Subcutaneous abdominal adipose tissue (tissue), 5 donors: ENCODE measurements at regions not wholly inside any gene's neighbourhood (a gene's known extent, or its start where the extent isn't known, plus 50 kb on each side); places are given as distances from the start of the nearest gene placed in this dataset.

ENCODE experiments used
- H3K27ac ChIP-seq: one replicate; pipeline ENCODE4 v1.7.0; 2013; ENCODE audit warnings: low read depth, mild to moderate bottlenecking, inconsistent platforms, low read length, moderate library complexity
- H3K27me3 ChIP-seq, 5 donors: one replicate each; pipeline ENCODE4 v1.7.0; 2013; ENCODE audit warnings: low read length in 5 of 5, inconsistent platforms in 1 of 5; ENCODE audit not compliant: control insufficient read depth in 5 of 5, insufficient read depth in 4 of 5
- H3K36me3 ChIP-seq, 5 donors: one replicate each; pipeline ENCODE4 v1.7.0; 2013; ENCODE audit warnings: low read length in 5 of 5; ENCODE audit not compliant: control insufficient read depth in 5 of 5, insufficient read depth in 5 of 5
- H3K4me1 ChIP-seq, 5 donors: one replicate each; pipeline ENCODE4 v1.7.0; 2013; ENCODE audit warnings: low read length in 5 of 5, mild to moderate bottlenecking in 3 of 5, moderate library complexity in 1 of 5; ENCODE audit not compliant: control insufficient read depth in 5 of 5, insufficient read depth in 5 of 5
- H3K4me3 ChIP-seq, 5 donors: one replicate each; pipeline ENCODE4 v1.7.0; 2013; ENCODE audit warnings: low read length in 5 of 5, low read depth in 1 of 5
- H3K9ac ChIP-seq, 5 donors: one replicate each; pipeline ENCODE4 v1.7.0; 2013; ENCODE audit warnings: low read length in 5 of 5, mild to moderate bottlenecking in 4 of 5, moderate library complexity in 3 of 5
- H3K9me3 ChIP-seq, 5 donors: one replicate each; pipeline ENCODE4 v1.7.0; 2013; ENCODE audit warnings: low read length in 5 of 5; ENCODE audit not compliant: control insufficient read depth in 5 of 5
- donor health status: healthy.
- donor health status: healthy.
- donor health status: healthy.
- donor health status: healthy.
- donor health status: healthy.

DNA sequence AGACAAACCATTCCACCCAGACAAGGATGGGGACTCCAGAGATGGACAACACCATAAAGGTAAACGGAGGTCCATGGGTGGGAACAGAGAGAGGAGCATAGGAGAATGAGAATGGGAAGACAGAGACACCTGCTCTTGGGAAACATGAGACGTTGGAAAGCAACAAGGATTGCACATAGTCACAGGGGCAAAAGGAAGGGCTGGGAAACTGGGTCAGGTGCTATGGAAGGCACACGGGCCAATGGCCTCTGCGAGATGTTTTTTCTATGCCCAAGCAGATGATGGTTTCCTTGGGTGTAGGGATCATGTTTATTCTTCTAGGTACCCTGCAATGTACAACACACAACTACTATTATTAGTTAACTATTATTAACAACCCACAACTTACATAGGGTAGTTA is 143.6 kb upstream of the AGAP1 start:
- H3K9ac ChIP-seq = no peak overlapping the region
- H3K9me3 ChIP-seq = no peaks in the 10 kb centered on the region
- H3K4me1 ChIP-seq = no peaks in the 10 kb centered on the region
- no peaks in the 10 kb centered on the region for H3K36me3 ChIP-seq
- no peak overlapping the region for H3K4me3 ChIP-seq
- H3K27ac ChIP-seq = no peak overlapping the region
- H3K27me3 ChIP-seq = peaks cover 0 to 7% (median 4%) of the 10 kb centered on the region in 5 donors

GRCh38 chr2:235352541-235352940 is 141.3 kb upstream of the AGAP1 start:
- no peaks in the 10 kb centered on the region for H3K36me3 ChIP-seq
- H3K4me3 ChIP-seq = no peak overlapping the region
- no peaks in the 10 kb centered on the region for H3K4me1 ChIP-seq
- H3K9ac ChIP-seq = no peak overlapping the region
- no peaks in the 10 kb centered on the region for H3K9me3 ChIP-seq
- H3K27ac ChIP-seq = no peak overlapping the region
- peaks cover 0 to 7% (median 4%) of the 10 kb centered on the region in 5 donors for H3K27me3 ChIP-seq

DNA sequence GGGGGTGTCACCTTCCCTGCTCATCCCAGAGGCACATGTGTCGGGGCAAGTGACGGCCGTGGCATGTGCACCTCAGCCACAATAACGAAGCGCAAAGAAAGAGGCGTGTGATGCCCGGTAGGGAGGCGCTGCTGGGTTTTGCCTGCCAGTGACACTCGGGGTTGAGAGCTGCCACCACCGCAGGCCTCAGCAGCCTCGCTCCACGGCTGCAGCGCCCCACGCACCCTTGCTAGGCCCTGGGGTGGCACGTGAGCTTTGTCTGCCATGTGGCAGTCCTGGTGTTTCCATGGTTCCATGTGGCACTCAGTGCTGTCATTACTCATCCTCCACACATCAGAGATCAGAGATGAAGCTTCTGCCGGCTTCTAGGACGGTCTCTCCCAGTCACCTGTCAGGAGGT is 136.0 kb upstream of the AGAP1 start:
- H3K4me3 ChIP-seq = no peak overlapping the region
- H3K27me3 ChIP-seq = peaks cover 0 to 9% (median 4%) of the 10 kb centered on the region in 5 donors
- H3K9ac ChIP-seq = no peak overlapping the region
- no peaks in the 10 kb centered on the region for H3K4me1 ChIP-seq
- no peaks in the 10 kb centered on the region for H3K9me3 ChIP-seq
- H3K36me3 ChIP-seq = no peaks in the 10 kb centered on the region
- H3K27ac ChIP-seq = no peak overlapping the region

- H3K9me3 ChIP-seq = no peaks in the 10 kb centered on the region
- H3K27me3 ChIP-seq = peaks cover 0 to 9% (median 4%) of the 10 kb centered on the region in 5 donors
- no peak overlapping the region for H3K27ac ChIP-seq
- H3K9ac ChIP-seq = no peak overlapping the region
- H3K36me3 ChIP-seq = no peaks in the 10 kb centered on the region
- no peak overlapping the region for H3K4me3 ChIP-seq
- no peaks in the 10 kb centered on the region for H3K4me1 ChIP-seq
These were observed 134.8 kb upstream of the AGAP1 start for GRCh38 chr2:235358981-235359471.

GRCh38 chr2:235360446-235360845 is 133.4 kb upstream of the AGAP1 start:
- Histone ChIP-seq H3K27me3 (peaks cover 0 to 14% (median 7%) of the 10 kb centered on the region in 5 donors), H3K27ac (no peak overlapping the region), H3K9ac (no peak overlapping the region), H3K4me3 (no peak overlapping the region), H3K36me3 (no peaks in the 10 kb centered on the region), H3K4me1 (no peaks in the 10 kb centered on the region), H3K9me3 (no peaks in the 10 kb centered on the region)

GRCh38 chr2:235365743-235366142 is 128.1 kb upstream of the AGAP1 start:
- no peaks in the 10 kb centered on the region for H3K36me3 ChIP-seq
- no peaks in the 10 kb centered on the region for H3K4me1 ChIP-seq
- H3K9ac ChIP-seq = no peak overlapping the region
- H3K9me3 ChIP-seq = no peaks in the 10 kb centered on the region
- no peak overlapping the region for H3K27ac ChIP-seq
- peaks cover 0 to 8% (median 6%) of the 10 kb centered on the region in 5 donors for H3K27me3 ChIP-seq
- H3K4me3 ChIP-seq = no peak overlapping the region

DNA sequence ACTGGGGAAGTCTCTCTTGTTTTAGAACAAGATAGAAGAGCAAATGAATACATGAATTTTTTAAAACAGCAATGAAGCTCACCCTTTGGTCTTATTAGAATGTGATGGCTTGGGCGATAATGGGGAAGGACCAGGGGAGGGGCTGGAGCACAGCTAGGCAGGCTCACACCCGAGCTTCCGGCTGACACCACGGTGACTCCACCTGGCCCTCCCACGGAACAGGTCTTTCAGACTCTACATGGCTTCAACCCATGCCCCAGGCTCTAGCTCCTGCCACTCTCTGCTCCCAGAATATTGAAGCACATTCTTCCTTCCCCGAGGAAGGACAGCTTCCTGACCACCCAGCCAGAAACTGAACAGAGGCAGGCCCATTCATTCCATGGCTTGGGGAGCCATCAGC is 127.5 kb upstream of the AGAP1 start:
- H3K36me3 ChIP-seq = no peaks in the 10 kb centered on the region

GRCh38 chr2:235366807-235367206 is 127.0 kb upstream of the AGAP1 start:
- Histone ChIP-seq H3K4me1 (no peaks in the 10 kb centered on the region), H3K9me3 (no peaks in the 10 kb centered on the region), H3K4me3 (no peak overlapping the region), H3K9ac (no peak overlapping the region), H3K27ac (no peak overlapping the region), H3K36me3 (no peaks in the 10 kb centered on the region), H3K27me3 (peaks cover 0 to 8% (median 6%) of the 10 kb centered on the region in 5 donors)

More for the DNA sequence above, 127.5 kb upstream of the AGAP1 start:
- Histone ChIP-seq H3K9ac (no peak overlapping the region), H3K4me3 (no peak overlapping the region), H3K27ac (no peak overlapping the region), H3K9me3 (no peaks in the 10 kb centered on the region), H3K27me3 (peaks cover 0 to 8% (median 6%) of the 10 kb centered on the region in 5 donors), H3K4me1 (no peaks in the 10 kb centered on the region)

GRCh38 chr2:235371018-235371417 is 122.8 kb upstream of the AGAP1 start:
- Histone ChIP-seq H3K27ac (no peak overlapping the region), H3K9me3 (no peaks in the 10 kb centered on the region), H3K4me3 (no peak overlapping the region), H3K4me1 (no peaks in the 10 kb centered on the region), H3K36me3 (no peaks in the 10 kb centered on the region), H3K9ac (no peak overlapping the region), H3K27me3 (peaks cover 0 to 3% (median 2%) of the 10 kb centered on the region in 5 donors)

- no peak overlapping the region for H3K9ac ChIP-seq
- H3K4me1 ChIP-seq = no peaks in the 10 kb centered on the region
- H3K4me3 ChIP-seq = no peak overlapping the region
- H3K27ac ChIP-seq = no peak overlapping the region
- H3K9me3 ChIP-seq = no peaks in the 10 kb centered on the region
- H3K27me3 ChIP-seq = peaks cover 0 to 4% (median 0%) of the 10 kb centered on the region in 5 donors
- no peaks in the 10 kb centered on the region for H3K36me3 ChIP-seq
These were observed 120.7 kb upstream of the AGAP1 start for GRCh38 chr2:235373171-235373570.

DNA sequence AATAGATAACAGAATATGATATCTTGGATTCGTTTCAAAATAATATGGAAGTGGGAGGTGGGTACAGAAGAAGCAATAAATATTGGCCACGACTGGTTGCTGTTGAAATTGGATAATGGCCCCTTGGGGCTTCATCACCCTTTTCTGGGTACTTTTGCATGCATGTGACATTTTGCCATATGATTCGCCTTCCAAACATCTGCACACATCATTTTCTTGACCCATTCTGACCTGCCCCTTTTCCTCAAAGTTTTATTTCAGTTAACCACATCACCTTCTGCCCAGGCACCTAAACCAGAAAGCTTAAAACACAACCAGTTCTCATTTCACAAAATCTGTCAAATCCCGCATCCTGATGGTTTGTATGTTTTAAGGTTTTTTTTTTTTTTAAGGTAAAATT is 116.7 kb upstream of the AGAP1 start:
- Histone ChIP-seq H3K36me3 (no peaks in the 10 kb centered on the region), H3K9me3 (peaks cover 0 to 1% (median 0%) of the 10 kb centered on the region in 5 donors), H3K4me1 (no peaks in the 10 kb centered on the region), H3K9ac (no peak overlapping the region), H3K27ac (no peak overlapping the region), H3K4me3 (no peak overlapping the region), H3K27me3 (peaks cover 0 to 10% (median 0%) of the 10 kb centered on the region in 5 donors)
